Stimulated activated naive CD8-positive, alpha-beta T cell treated with anti-CD3 and anti-CD28 coated beads, Interleukin-15, amount 100 ng/mL, for 72 hours (primary cell): ENCODE measurements at regions not wholly inside any gene's neighbourhood (a gene's known extent, or its start where the extent isn't known, plus 50 kb on each side); places are given as distances from the start of the nearest gene placed in this dataset.

Experiments used
- ATAC-seq: fragments of 150-1000 bp; cut with Tn5 transposase; 2 replicates; pipeline ENCODE4 v1.10.0; 2021; ENCODE audit warnings: mild to moderate bottlenecking, moderate library complexity
- DNase-seq, 2 donors: peaks; one replicate each; pipeline ENCODE4 v3.0.0; 2021 to 2022
- H3K27ac Mint-ChIP-seq, 2 donors: one replicate each; pipeline ENCODE4 v1.8.0; 2022; ENCODE audit warnings: mild to moderate bottlenecking in 2 of 2, mixed read lengths in 2 of 2, moderate library complexity in 2 of 2
- H3K27me3 Mint-ChIP-seq: one replicate; pipeline ENCODE4 v1.8.0; 2022; ENCODE audit warnings: mixed read lengths
- H3K4me1 Mint-ChIP-seq: one replicate; pipeline ENCODE4 v1.8.0; 2022; ENCODE audit warnings: mild to moderate bottlenecking, mixed read lengths
- H3K4me3 Mint-ChIP-seq, 2 donors: one replicate each; pipeline ENCODE4 v1.8.0; 2022; ENCODE audit warnings: mild to moderate bottlenecking in 2 of 2, mixed read lengths in 2 of 2, moderate library complexity in 1 of 2
- H3K9me3 Mint-ChIP-seq, 2 donors: one replicate each; pipeline ENCODE4 v1.8.0; 2022; ENCODE audit warnings: mixed read lengths in 2 of 2

- Mint-ChIP-seq H3K27me3 (no peaks in the 10 kb centered on the region), H3K4me1 (no peaks in the 10 kb centered on the region), H3K9me3 (peaks cover 5 to 6% of the 10 kb centered on the region in 2 donors), H3K4me3 (no peak overlapping the region), H3K27ac (no peak overlapping the region)
- DNase-seq, result no peak
- no peak for ATAC-seq
Observed at GRCh38 chr13:112012705-112013085, 54.3 kb upstream of the SOX1 start.

GRCh38 chr13:112013665-112014064, 53.3 kb upstream of the SOX1 start:
- Mint-ChIP-seq H3K9me3 (peaks cover 5 to 6% of the 10 kb centered on the region in 2 donors), H3K27ac (no peak overlapping the region), H3K4me3 (no peak overlapping the region), H3K4me1 (no peaks in the 10 kb centered on the region), H3K27me3 (no peaks in the 10 kb centered on the region)
- ATAC-seq, result no peak
- no peak for DNase-seq

DNA sequence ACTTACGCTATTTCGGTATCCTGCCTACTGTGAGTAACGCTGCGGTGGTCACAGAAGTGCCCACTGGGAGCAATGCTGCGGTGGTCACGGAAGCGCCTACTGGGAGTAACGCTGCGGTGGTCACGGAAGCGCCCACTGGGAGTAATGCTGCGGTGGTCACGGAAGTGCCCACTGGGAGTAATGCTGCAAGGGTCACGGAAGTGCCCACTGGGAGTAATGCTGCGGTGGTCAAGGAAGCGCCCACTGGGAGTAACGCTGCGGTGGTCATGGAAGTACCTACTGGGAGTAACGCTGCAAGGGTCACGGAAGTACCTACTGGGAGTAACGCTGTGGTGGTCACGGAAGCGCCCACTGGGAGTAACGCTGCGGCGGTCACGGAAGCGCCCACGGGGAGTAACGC, 52.1 kb upstream of the SOX1 start:
- Mint-ChIP-seq H3K4me1 (no peaks in the 10 kb centered on the region), H3K27ac (no peak overlapping the region), H3K27me3 (no peaks in the 10 kb centered on the region), H3K9me3 (peaks cover 5 to 6% of the 10 kb centered on the region in 2 donors), H3K4me3 (no peak overlapping the region)
- DNase-seq, result no peak
- ATAC-seq, result no peak
